Ishikawa (cell line): ENCODE measurements at regions not wholly inside any gene's neighbourhood (a gene's known extent, or its start where the extent isn't known, plus 50 kb on each side); places are given as distances from the start of the nearest gene placed in this dataset.

Experiments
- CEBPB ChIP-seq: IDR thresholded peaks from 2 replicates; pipeline ENCODE4 v1.6.1; 2012
- CREB1 ChIP-seq: IDR thresholded peaks from 2 replicates; pipeline ENCODE4 v1.6.1; 2012; ENCODE audit warnings: low read depth
- EGR1 ChIP-seq: IDR thresholded peaks from 2 replicates; pipeline ENCODE4 v1.6.1; 2012
- EP300 ChIP-seq: IDR thresholded peaks from 2 replicates; pipeline ENCODE4 v1.6.1; 2012; ENCODE audit warnings: borderline replicate concordance
- FOXM1 ChIP-seq: IDR thresholded peaks from 2 replicates; pipeline ENCODE4 v1.6.1; 2012; ENCODE audit warnings: low read depth, borderline replicate concordance
- NFIC ChIP-seq: IDR thresholded peaks from 2 replicates; pipeline ENCODE4 v1.6.1; 2012
- RAD21 ChIP-seq: IDR thresholded peaks from 2 replicates; pipeline ENCODE4 v1.6.1; 2012; ENCODE audit warnings: low read depth
- TAF1 ChIP-seq: IDR thresholded peaks from 2 replicates; pipeline ENCODE4 v1.6.1; 2012; ENCODE audit warnings: low read depth, mild to moderate bottlenecking
- TCF12 ChIP-seq: IDR thresholded peaks from 2 replicates; pipeline ENCODE4 v1.6.1; 2012; ENCODE audit warnings: low read depth
- TEAD4 ChIP-seq: IDR thresholded peaks from 2 replicates; pipeline ENCODE4 v1.6.1; 2012
- YY1 ChIP-seq: IDR thresholded peaks from 2 replicates; pipeline ENCODE4 v1.6.1; 2012; ENCODE audit warnings: low read depth
- ZBTB7A ChIP-seq: IDR thresholded peaks from 2 replicates; pipeline ENCODE4 v1.6.1; 2012; ENCODE audit warnings: low read depth
- TF ChIP-seq, protein P1 (sequence below): IDR thresholded peaks from 2 replicates; pipeline ENCODE4 v1.6.1; 2012; ENCODE audit warnings: low read depth, mild to moderate bottlenecking
- TF ChIP-seq, protein P2 (sequence below): IDR thresholded peaks from 2 replicates; pipeline ENCODE4 v1.6.1; 2012
- TF ChIP-seq, protein P3 (sequence below): IDR thresholded peaks from 2 replicates; pipeline ENCODE4 v1.6.1; 2012

DNA sequence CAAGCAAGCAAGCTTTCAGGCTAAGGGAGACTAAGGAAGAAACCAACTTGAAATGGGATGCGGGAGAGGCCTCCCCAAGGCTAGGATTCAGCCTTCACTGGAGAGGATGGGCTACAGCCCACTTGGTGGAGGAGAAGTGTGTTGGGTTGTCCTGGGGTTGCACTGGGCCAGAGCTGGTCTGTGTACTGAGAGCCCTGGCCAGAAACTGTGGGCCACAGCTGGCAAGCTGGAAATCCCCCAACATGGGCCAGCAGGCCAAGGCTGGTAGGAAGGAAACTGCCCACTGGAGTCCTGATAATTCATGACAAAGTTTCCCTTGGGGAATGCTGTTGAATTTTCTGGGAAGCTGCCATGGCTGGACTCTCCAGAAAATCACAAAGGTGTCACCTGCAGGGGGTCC lies 188.0 kb upstream of the S100G start:
- TF ChIP-seq, protein P1, sequence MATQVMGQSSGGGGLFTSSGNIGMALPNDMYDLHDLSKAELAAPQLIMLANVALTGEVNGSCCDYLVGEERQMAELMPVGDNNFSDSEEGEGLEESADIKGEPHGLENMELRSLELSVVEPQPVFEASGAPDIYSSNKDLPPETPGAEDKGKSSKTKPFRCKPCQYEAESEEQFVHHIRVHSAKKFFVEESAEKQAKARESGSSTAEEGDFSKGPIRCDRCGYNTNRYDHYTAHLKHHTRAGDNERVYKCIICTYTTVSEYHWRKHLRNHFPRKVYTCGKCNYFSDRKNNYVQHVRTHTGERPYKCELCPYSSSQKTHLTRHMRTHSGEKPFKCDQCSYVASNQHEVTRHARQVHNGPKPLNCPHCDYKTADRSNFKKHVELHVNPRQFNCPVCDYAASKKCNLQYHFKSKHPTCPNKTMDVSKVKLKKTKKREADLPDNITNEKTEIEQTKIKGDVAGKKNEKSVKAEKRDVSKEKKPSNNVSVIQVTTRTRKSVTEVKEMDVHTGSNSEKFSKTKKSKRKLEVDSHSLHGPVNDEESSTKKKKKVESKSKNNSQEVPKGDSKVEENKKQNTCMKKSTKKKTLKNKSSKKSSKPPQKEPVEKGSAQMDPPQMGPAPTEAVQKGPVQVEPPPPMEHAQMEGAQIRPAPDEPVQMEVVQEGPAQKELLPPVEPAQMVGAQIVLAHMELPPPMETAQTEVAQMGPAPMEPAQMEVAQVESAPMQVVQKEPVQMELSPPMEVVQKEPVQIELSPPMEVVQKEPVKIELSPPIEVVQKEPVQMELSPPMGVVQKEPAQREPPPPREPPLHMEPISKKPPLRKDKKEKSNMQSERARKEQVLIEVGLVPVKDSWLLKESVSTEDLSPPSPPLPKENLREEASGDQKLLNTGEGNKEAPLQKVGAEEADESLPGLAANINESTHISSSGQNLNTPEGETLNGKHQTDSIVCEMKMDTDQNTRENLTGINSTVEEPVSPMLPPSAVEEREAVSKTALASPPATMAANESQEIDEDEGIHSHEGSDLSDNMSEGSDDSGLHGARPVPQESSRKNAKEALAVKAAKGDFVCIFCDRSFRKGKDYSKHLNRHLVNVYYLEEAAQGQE = no peak
- TF ChIP-seq, protein P2, sequence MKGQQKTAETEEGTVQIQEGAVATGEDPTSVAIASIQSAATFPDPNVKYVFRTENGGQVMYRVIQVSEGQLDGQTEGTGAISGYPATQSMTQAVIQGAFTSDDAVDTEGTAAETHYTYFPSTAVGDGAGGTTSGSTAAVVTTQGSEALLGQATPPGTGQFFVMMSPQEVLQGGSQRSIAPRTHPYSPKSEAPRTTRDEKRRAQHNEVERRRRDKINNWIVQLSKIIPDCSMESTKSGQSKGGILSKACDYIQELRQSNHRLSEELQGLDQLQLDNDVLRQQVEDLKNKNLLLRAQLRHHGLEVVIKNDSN = no peak
- no peak for TF ChIP-seq TCF12
- TF ChIP-seq TEAD4 = no peak
- TF ChIP-seq YY1 = no peak
- TF ChIP-seq, protein P3, sequence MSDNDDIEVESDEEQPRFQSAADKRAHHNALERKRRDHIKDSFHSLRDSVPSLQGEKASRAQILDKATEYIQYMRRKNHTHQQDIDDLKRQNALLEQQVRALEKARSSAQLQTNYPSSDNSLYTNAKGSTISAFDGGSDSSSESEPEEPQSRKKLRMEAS = no peak
- TF ChIP-seq NFIC = no peak

DNA sequence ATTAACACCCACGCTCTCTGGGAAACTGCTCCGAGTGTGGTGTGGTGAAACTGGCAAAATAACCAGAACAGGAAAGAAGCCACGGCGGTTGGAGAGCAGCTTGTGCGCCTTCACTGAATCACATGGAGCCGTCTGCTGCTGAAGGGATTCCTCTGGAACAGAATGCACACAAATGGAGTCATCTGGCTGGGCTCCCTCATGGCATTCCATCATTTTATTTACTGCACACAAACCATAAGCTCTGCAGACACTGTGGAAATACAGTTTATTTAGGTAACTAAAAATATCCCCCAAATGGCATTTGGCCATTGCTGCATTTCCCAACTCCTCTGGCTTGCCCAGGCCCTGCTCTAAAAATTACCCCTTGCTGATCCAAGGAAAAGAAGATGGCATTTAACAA lies 187.0 kb upstream of the S100G start:
- TF ChIP-seq FOXM1 = no peak
- no peak for TF ChIP-seq EGR1
- no peak for TF ChIP-seq TAF1
- TF ChIP-seq, protein P2 = no peak

DNA sequence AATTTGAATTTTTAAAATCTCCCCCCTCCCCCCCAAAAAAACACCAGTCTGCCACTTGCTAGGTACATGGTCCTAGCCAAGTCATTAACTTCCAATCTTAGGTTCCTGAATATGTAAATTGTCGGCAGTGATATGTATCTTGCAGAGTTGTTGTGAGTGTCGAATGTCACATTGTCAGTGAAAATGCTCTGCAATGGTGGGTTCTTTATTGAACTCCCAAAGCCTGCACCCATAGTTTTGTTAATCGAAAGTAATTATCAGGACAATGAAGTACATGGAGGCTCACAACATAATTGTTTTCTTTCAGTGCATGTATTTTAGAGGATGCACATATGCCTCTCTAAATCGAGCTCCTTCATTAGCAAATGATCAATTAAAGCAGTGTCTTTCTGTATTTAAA lies 185.6 kb upstream of the S100G start:
- TF ChIP-seq TCF12 = no peak
- no peak for TF ChIP-seq EP300
- TF ChIP-seq, protein P1 = no peak
- no peak for TF ChIP-seq TAF1
- no peak for TF ChIP-seq RAD21
- no peak for TF ChIP-seq CREB1
- TF ChIP-seq, protein P2 = no peak
- TF ChIP-seq FOXM1 = no peak
- no peak for TF ChIP-seq YY1
- no peak for TF ChIP-seq ZBTB7A
- TF ChIP-seq, protein P3 = no peak
- TF ChIP-seq EGR1 = no peak
- no peak for TF ChIP-seq CEBPB
- no peak for TF ChIP-seq TEAD4
- no peak for TF ChIP-seq NFIC

DNA sequence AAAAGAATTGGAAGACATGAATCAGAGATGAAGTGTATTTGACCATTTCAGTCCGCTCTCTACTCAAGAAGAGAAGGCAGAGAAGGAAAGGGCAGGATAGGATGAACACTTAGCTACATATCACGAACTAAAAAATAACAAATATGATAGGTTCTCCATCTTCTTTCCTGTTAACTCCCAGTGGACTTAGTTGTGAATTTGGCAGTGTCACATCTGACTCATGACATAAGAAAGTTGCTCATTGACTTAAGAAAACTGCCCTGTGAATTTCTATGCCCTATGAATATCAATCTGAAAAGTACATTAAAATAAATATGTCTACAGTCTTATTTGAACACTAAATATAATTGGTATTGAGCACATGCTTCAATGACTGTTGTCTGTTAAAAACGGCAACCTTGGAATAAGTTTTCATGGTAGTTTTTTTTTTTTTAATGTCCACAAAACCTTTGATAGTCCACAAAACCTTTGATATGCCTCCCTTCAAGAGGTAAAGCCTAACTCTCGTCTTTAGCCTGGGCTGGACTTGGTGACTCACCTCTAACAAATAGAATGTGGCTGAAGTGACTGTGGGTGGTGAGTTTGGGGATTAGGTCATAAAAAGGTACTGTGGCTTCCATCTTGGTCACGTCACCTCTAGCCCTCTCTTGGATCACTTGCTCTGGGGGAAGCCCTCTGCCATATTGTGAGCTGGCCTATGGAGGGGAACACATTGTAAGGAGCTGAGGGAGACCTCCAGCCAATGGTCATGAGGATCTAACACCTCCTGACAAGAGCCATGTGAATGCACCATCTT lies 184.7 kb upstream of the S100G start:
- no peak for TF ChIP-seq CREB1
- no peak for TF ChIP-seq CEBPB
- TF ChIP-seq, protein P1 = no peak
- TF ChIP-seq, protein P2 = no peak
